CD4-positive, alpha-beta memory T cell (primary cell): ENCODE measurements at regions not wholly inside any gene's neighbourhood (a gene's known extent, or its start where the extent isn't known, plus 50 kb on each side); places are given as distances from the start of the nearest gene placed in this dataset.

Experiments
- CTCF ChIA-PET: fragments of 350-600 bp; sonication (Branson Sonifier 250); formaldehyde crosslinking; loops from one replicate; lab custom pipeline; 2021; ENCODE audit warnings: inconsistent platforms; ENCODE audit not compliant: partially characterized antibody; lab: Charles Lee
- POLR2A ChIA-PET: fragments of 350-600 bp; sonication (Branson Sonifier 250); formaldehyde crosslinking; loops from one replicate; lab custom pipeline; 2021; ENCODE audit not compliant: partially characterized antibody; lab: Charles Lee
- DNase-seq, 5 donors: peaks; one replicate each; pipeline versions ENCODE4 v3.0.0 to v3.0.0-alpha.2; 2020 to 2022; ENCODE audit warnings: mixed read lengths in 1 of 5
- H3K27ac ChIP-seq: one replicate; pipeline ENCODE4 v1.7.0; 2013; ENCODE audit warnings: low read depth, low read length
- H3K27me3 ChIP-seq: 2 replicates; pipeline ENCODE4 v1.7.0; 2013; ENCODE audit warnings: mild to moderate bottlenecking, low read length, moderate library complexity; ENCODE audit not compliant: insufficient read depth
- H3K36me3 ChIP-seq: 2 replicates; pipeline ENCODE4 v1.7.0; 2013; ENCODE audit warnings: mild to moderate bottlenecking, low read length, moderate library complexity; ENCODE audit not compliant: insufficient read depth
- H3K4me1 ChIP-seq: 2 replicates; pipeline ENCODE4 v1.7.0; 2013; ENCODE audit warnings: mild to moderate bottlenecking, low read length, moderate library complexity; ENCODE audit not compliant: insufficient read depth
- H3K4me3 ChIP-seq, 2 donors: one replicate each; pipeline ENCODE4 v1.7.0; 2013; ENCODE audit warnings: low read length in 2 of 2, mild to moderate bottlenecking in 1 of 2
- H3K9me3 ChIP-seq, 2 donors: one replicate each; pipeline ENCODE4 v1.7.0; 2013; ENCODE audit warnings: low read length in 2 of 2, control low read depth in 1 of 2; ENCODE audit not compliant: control insufficient read depth in 1 of 2
- H3K27ac Mint-ChIP-seq, 7 donors: one replicate each; pipeline ENCODE4 v1.8.0; 2020 to 2021; ENCODE audit warnings: mixed read lengths in 7 of 7, mild to moderate bottlenecking in 6 of 7, inconsistent platforms in 3 of 7, moderate library complexity in 3 of 7
- H3K27me3 Mint-ChIP-seq, 2 donors: one replicate each; pipeline ENCODE4 v1.8.0; 2020 to 2021; ENCODE audit warnings: mixed read lengths in 2 of 2
- H3K36me3 Mint-ChIP-seq, 2 donors: one replicate each; pipeline ENCODE4 v1.8.0; 2020 to 2021; ENCODE audit warnings: mixed read lengths in 2 of 2, inconsistent platforms in 1 of 2, mild to moderate bottlenecking in 1 of 2
- H3K4me1 Mint-ChIP-seq, 4 donors: one replicate each; pipeline ENCODE4 v1.8.0; 2020 to 2021; ENCODE audit warnings: mixed read lengths in 4 of 4, mild to moderate bottlenecking in 1 of 4
- H3K4me3 Mint-ChIP-seq, 8 donors: one replicate each; pipeline ENCODE4 v1.8.0; 2020 to 2021; ENCODE audit warnings: mixed read lengths in 8 of 8, mild to moderate bottlenecking in 7 of 8, moderate library complexity in 6 of 8, inconsistent platforms in 3 of 8
- H3K9me3 Mint-ChIP-seq, 8 donors: one replicate each; pipeline ENCODE4 v1.8.0; 2020 to 2021; ENCODE audit warnings: mixed read lengths in 8 of 8, mild to moderate bottlenecking in 5 of 8, inconsistent platforms in 3 of 8, moderate library complexity in 1 of 8
- intact Hi-C: fragments of 100-400 bp; cut with micrococcal nuclease; formaldehyde crosslinking; loops from one replicate; pipeline ENCODE4 v1.15.1; 2023

GRCh38 chr12:115245020-115245419, 561.0 kb upstream of the TBX3 start:
- H3K36me3 Mint-ChIP-seq = no peaks in the 10 kb centered on the region
- no peak for DNase-seq
- POLR2A ChIA-PET = no interaction called here

GRCh38 chr12:115243933-115244628, 560.1 kb upstream of the TBX3 start:
- Mint-ChIP-seq H3K4me1 (no peaks in the 10 kb centered on the region), H3K36me3 (no peaks in the 10 kb centered on the region), H3K4me3 (no peak overlapping the region), H3K27ac (no peak overlapping the region), H3K27me3 (peaks cover 0 to 2% of the 10 kb centered on the region in 2 donors), H3K9me3 (peaks cover 0 to 9% (median 6%) of the 10 kb centered on the region in 8 donors)
- no peak for DNase-seq
- ChIA-PET POLR2A (no interaction called here), CTCF (no interaction called here)
- H3K4me1 ChIP-seq = no peaks in the 10 kb centered on the region
- no peak overlapping the region for H3K4me3 ChIP-seq
- intact Hi-C loops = no loop called here
- no peaks in the 10 kb centered on the region for H3K36me3 ChIP-seq
- no peak overlapping the region for H3K27ac ChIP-seq
- H3K27me3 ChIP-seq = no peaks in the 10 kb centered on the region
- H3K9me3 ChIP-seq = no peaks in the 10 kb centered on the region

More at GRCh38 chr12:115245020-115245419, 561.0 kb upstream of the TBX3 start:
- Histone ChIP-seq H3K36me3 (no peaks in the 10 kb centered on the region), H3K27ac (no peak overlapping the region), H3K4me3 (no peak overlapping the region), H3K4me1 (no peaks in the 10 kb centered on the region), H3K27me3 (no peaks in the 10 kb centered on the region), H3K9me3 (no peaks in the 10 kb centered on the region)
- peaks cover 0 to 2% of the 10 kb centered on the region in 2 donors for H3K27me3 Mint-ChIP-seq
- intact Hi-C loops = no loop called here
- H3K4me3 Mint-ChIP-seq = no peak overlapping the region
- H3K27ac Mint-ChIP-seq = no peak overlapping the region
- CTCF ChIA-PET = no interaction called here
- peaks cover 0 to 9% (median 4%) of the 10 kb centered on the region in 8 donors for H3K9me3 Mint-ChIP-seq
- no peaks in the 10 kb centered on the region for H3K4me1 Mint-ChIP-seq

- H3K27me3 Mint-ChIP-seq = peaks cover 0 to 2% of the 10 kb centered on the region in 2 donors
- POLR2A ChIA-PET = no interaction called here
Measured at GRCh38 chr12:115240251-115240650, 556.3 kb upstream of the TBX3 start.

GRCh38 chr12:115235880-115236279, 551.9 kb upstream of the TBX3 start:
- Mint-ChIP-seq H3K4me3 (no peak overlapping the region), H3K9me3 (peaks cover 0 to 6% (median 2%) of the 10 kb centered on the region in 8 donors), H3K27ac (no peak overlapping the region), H3K27me3 (peaks cover 0 to under 1% of the 10 kb centered on the region in 2 donors), H3K36me3 (no peaks in the 10 kb centered on the region), H3K4me1 (no peaks in the 10 kb centered on the region)
- Histone ChIP-seq H3K4me3 (no peak overlapping the region), H3K27ac (no peak overlapping the region), H3K4me1 (no peaks in the 10 kb centered on the region), H3K36me3 (no peaks in the 10 kb centered on the region), H3K9me3 (no peaks in the 10 kb centered on the region), H3K27me3 (no peaks in the 10 kb centered on the region)
- POLR2A ChIA-PET = no interaction called here
- DNase-seq = no peak
- intact Hi-C loops = no loop called here
- CTCF ChIA-PET = no interaction called here

More at GRCh38 chr12:115240251-115240650, 556.3 kb upstream of the TBX3 start:
- no peak for DNase-seq
- Histone ChIP-seq H3K36me3 (no peaks in the 10 kb centered on the region), H3K27ac (no peak overlapping the region), H3K9me3 (no peaks in the 10 kb centered on the region), H3K27me3 (no peaks in the 10 kb centered on the region), H3K4me3 (no peak overlapping the region), H3K4me1 (no peaks in the 10 kb centered on the region)
- intact Hi-C loops = no loop called here
- no peak overlapping the region for H3K4me3 Mint-ChIP-seq
- peaks cover 0 to 11% (median 6%) of the 10 kb centered on the region in 8 donors for H3K9me3 Mint-ChIP-seq
- CTCF ChIA-PET = no interaction called here
- H3K27ac Mint-ChIP-seq = no peak overlapping the region
- H3K36me3 Mint-ChIP-seq = no peaks in the 10 kb centered on the region
- H3K4me1 Mint-ChIP-seq = no peaks in the 10 kb centered on the region

GRCh38 chr12:115233891-115234543, 550.0 kb upstream of the TBX3 start:
- no peak overlapping the region for H3K27ac Mint-ChIP-seq
- no peaks in the 10 kb centered on the region for H3K27me3 ChIP-seq
- no peak for DNase-seq
- intact Hi-C loops = no loop called here
- no peaks in the 10 kb centered on the region for H3K27me3 Mint-ChIP-seq
- H3K4me3 Mint-ChIP-seq = no peak overlapping the region
- no peaks in the 10 kb centered on the region for H3K4me1 Mint-ChIP-seq
- POLR2A ChIA-PET = no interaction called here
- H3K9me3 Mint-ChIP-seq = peaks cover 0 to 8% (median 3%) of the 10 kb centered on the region in 8 donors
- H3K9me3 ChIP-seq = no peaks in the 10 kb centered on the region
- H3K36me3 Mint-ChIP-seq = no peaks in the 10 kb centered on the region
- H3K27ac ChIP-seq = no peak overlapping the region
- no peaks in the 10 kb centered on the region for H3K4me1 ChIP-seq
- CTCF ChIA-PET = no interaction called here
- no peaks in the 10 kb centered on the region for H3K36me3 ChIP-seq
- H3K4me3 ChIP-seq = no peak overlapping the region

- Mint-ChIP-seq H3K4me3 (no peak overlapping the region), H3K27me3 (no peaks in the 10 kb centered on the region), H3K4me1 (no peaks in the 10 kb centered on the region), H3K9me3 (peaks cover 0 to 6% (median 4%) of the 10 kb centered on the region in 8 donors), H3K36me3 (no peaks in the 10 kb centered on the region), H3K27ac (no peak overlapping the region)
- DNase-seq = no peak
- CTCF ChIA-PET = no interaction called here
- intact Hi-C loops = no loop called here
- Histone ChIP-seq H3K27me3 (no peaks in the 10 kb centered on the region), H3K4me3 (no peak overlapping the region), H3K9me3 (no peaks in the 10 kb centered on the region), H3K27ac (no peak overlapping the region), H3K4me1 (no peaks in the 10 kb centered on the region), H3K36me3 (no peaks in the 10 kb centered on the region)
- POLR2A ChIA-PET = no interaction called here
Measured at GRCh38 chr12:115232455-115233156, 548.6 kb upstream of the TBX3 start.

GRCh38 chr12:115230606-115231005, 546.6 kb upstream of the TBX3 start:
- H3K4me3 ChIP-seq = no peak overlapping the region
- H3K27ac Mint-ChIP-seq = no peak overlapping the region
- H3K27ac ChIP-seq = no peak overlapping the region
- no peaks in the 10 kb centered on the region for H3K4me1 Mint-ChIP-seq
- no peak overlapping the region for H3K4me3 Mint-ChIP-seq
- no peak for DNase-seq
- ChIA-PET CTCF (no interaction called here), POLR2A (no interaction called here)
- no peaks in the 10 kb centered on the region for H3K4me1 ChIP-seq
- no peaks in the 10 kb centered on the region for H3K36me3 ChIP-seq
- no peaks in the 10 kb centered on the region for H3K27me3 ChIP-seq
- no peaks in the 10 kb centered on the region for H3K36me3 Mint-ChIP-seq
- no peaks in the 10 kb centered on the region for H3K27me3 Mint-ChIP-seq
- no peaks in the 10 kb centered on the region for H3K9me3 ChIP-seq
- peaks cover 0 to 6% (median 2%) of the 10 kb centered on the region in 8 donors for H3K9me3 Mint-ChIP-seq
- intact Hi-C loops = no loop called here
